H9 (cell line): ENCODE measurements at regions not wholly inside any gene's neighbourhood (a gene's known extent, or its start where the extent isn't known, plus 50 kb on each side); places are given as distances from the start of the nearest gene placed in this dataset.

Experiments used
- DNase-seq: peaks from one replicate; pipeline ENCODE4 v3.0.0-alpha.2; 2017
- H2AFZ ChIP-seq: one replicate; pipeline ENCODE4 v1.6.1; 2013; ENCODE audit warnings: mild to moderate bottlenecking, low read length, control low read depth, moderate library complexity
- H2AK5ac ChIP-seq: 2 replicates; pipeline ENCODE4 v1.6.1; 2013; ENCODE audit warnings: low read length, control low read depth, mixed read lengths; ENCODE audit not compliant: insufficient read length
- H2BK120ac ChIP-seq: one replicate; pipeline ENCODE4 v1.6.1; 2013; ENCODE audit warnings: low read depth, mild to moderate bottlenecking, low read length, control low read depth, inconsistent platforms; ENCODE audit not compliant: poor library complexity, severe bottlenecking
- H2BK12ac ChIP-seq: 2 replicates; pipeline ENCODE4 v1.6.1; 2013; ENCODE audit warnings: low read length, control low read depth, mixed read lengths, low read depth; ENCODE audit not compliant: insufficient read length
- H2BK15ac ChIP-seq: 2 replicates; pipeline ENCODE4 v1.6.1; 2013; ENCODE audit warnings: low read depth, low read length, control low read depth
- H2BK20ac ChIP-seq: one replicate; pipeline ENCODE4 v1.6.1; 2013; ENCODE audit warnings: low read depth, mild to moderate bottlenecking, low read length, control low read depth, inconsistent platforms; ENCODE audit not compliant: poor library complexity, severe bottlenecking
- H2BK5ac ChIP-seq: 2 replicates; pipeline ENCODE4 v1.6.1; 2013; ENCODE audit warnings: low read length, control low read depth, mixed read lengths; ENCODE audit not compliant: insufficient read length
- H3K14ac ChIP-seq: 2 replicates; pipeline ENCODE4 v1.6.1; 2013; ENCODE audit warnings: low read length, control low read depth; ENCODE audit not compliant: insufficient read depth
- H3K18ac ChIP-seq: 2 replicates; pipeline ENCODE4 v1.6.1; 2013; ENCODE audit warnings: low read depth, mild to moderate bottlenecking, mixed read lengths, low read length, control low read depth; ENCODE audit not compliant: insufficient read length
- H3K23ac ChIP-seq: 2 replicates; pipeline ENCODE4 v1.6.1; 2013; ENCODE audit warnings: low read length, control low read depth, mixed read lengths, low read depth; ENCODE audit not compliant: insufficient read length
- H3K23me2 ChIP-seq: 2 replicates; pipeline ENCODE4 v1.6.1; 2013; ENCODE audit warnings: low read depth, mild to moderate bottlenecking, mixed read lengths, low read length, control low read depth; ENCODE audit not compliant: insufficient read length, poor library complexity, severe bottlenecking
- H3K27ac ChIP-seq: 2 replicates; pipeline ENCODE4 v1.5.1; 2013; ENCODE audit warnings: low read length, control low read depth, mixed read lengths, low read depth; ENCODE audit not compliant: insufficient read length
- H3K27me3 ChIP-seq: 2 replicates; pipeline ENCODE4 v1.6.1; 2013; ENCODE audit warnings: low read length, control low read depth, inconsistent platforms; ENCODE audit not compliant: insufficient read depth
- H3K4ac ChIP-seq: 2 replicates; pipeline ENCODE4 v1.6.1; 2013; ENCODE audit warnings: low read depth, mild to moderate bottlenecking, control low read depth, inconsistent platforms, low read length, moderate library complexity
- H3K4me1 ChIP-seq: 2 replicates; pipeline ENCODE4 v1.6.1; 2013; ENCODE audit warnings: low read length, control low read depth, inconsistent platforms; ENCODE audit not compliant: insufficient read depth
- H3K4me2 ChIP-seq: 2 replicates; pipeline ENCODE4 v1.6.1; 2013; ENCODE audit warnings: low read length, control low read depth, mixed read lengths; ENCODE audit not compliant: insufficient read length, insufficient read depth
- H3K56ac ChIP-seq: 2 replicates; pipeline ENCODE4 v1.6.1; 2013; ENCODE audit warnings: low read depth, mild to moderate bottlenecking, mixed read lengths, low read length, control low read depth; ENCODE audit not compliant: insufficient read length
- H3K79me1 ChIP-seq: 2 replicates; pipeline ENCODE4 v1.6.1; 2013; ENCODE audit warnings: low read depth, mild to moderate bottlenecking, moderate library complexity, low read length, control low read depth, inconsistent platforms; ENCODE audit not compliant: insufficient read depth, poor library complexity, severe bottlenecking
- H3K79me2 ChIP-seq: 2 replicates; pipeline ENCODE4 v1.6.1; 2013; ENCODE audit warnings: low read length, control low read depth, inconsistent platforms; ENCODE audit not compliant: insufficient read depth
- H3K9ac ChIP-seq: 2 replicates; pipeline ENCODE4 v1.6.1; 2013; ENCODE audit warnings: low read length, control low read depth, mixed read lengths; ENCODE audit not compliant: insufficient read length; ENCODE audit errors: extremely low read depth
- H3K9me3 ChIP-seq: one replicate; pipeline ENCODE4 v1.6.1; 2013; ENCODE audit warnings: low read depth, low read length, inconsistent platforms; ENCODE audit not compliant: control insufficient read depth
- H3T11ph ChIP-seq: one replicate; pipeline ENCODE4 v1.6.1; 2013; ENCODE audit warnings: mild to moderate bottlenecking, low read length, control low read depth, inconsistent platforms
- H4K20me1 ChIP-seq: one replicate; pipeline ENCODE4 v1.6.1; 2013; ENCODE audit not compliant: control insufficient read depth, insufficient read length, insufficient read depth
- H4K5ac ChIP-seq: 2 replicates; pipeline ENCODE4 v1.6.1; 2013; ENCODE audit warnings: low read depth, mild to moderate bottlenecking, mixed read lengths, low read length, control low read depth; ENCODE audit not compliant: insufficient read length
- H4K8ac ChIP-seq: replicated peaks from 2 replicates; pipeline ENCODE4 v1.6.1; 2013; ENCODE audit warnings: low read length, control low read depth, mixed read lengths, low read depth; ENCODE audit not compliant: insufficient read length
- H4K91ac ChIP-seq: 2 replicates; pipeline ENCODE4 v1.6.1; 2013; ENCODE audit warnings: low read depth, mild to moderate bottlenecking, moderate library complexity, mixed read lengths, low read length, control low read depth; ENCODE audit not compliant: insufficient read length
- H3K27ac Mint-ChIP-seq, 3 experiments: 2 replicates in 2 of 3; 3 replicates in 1 of 3; pipeline ENCODE4 v1.8.0; 2020 to 2021; ENCODE audit warnings: mixed read lengths in 3 of 3, mild to moderate bottlenecking in 1 of 3, moderate library complexity in 1 of 3
- H3K27me3 Mint-ChIP-seq: 2 replicates; pipeline ENCODE4 v1.8.0; 2021; ENCODE audit warnings: low read depth, mild to moderate bottlenecking, moderate library complexity, mixed read lengths
- H3K36me3 Mint-ChIP-seq, 3 experiments: 2 replicates in 2 of 3; 3 replicates in 1 of 3; pipeline ENCODE4 v1.8.0; 2020 to 2021; ENCODE audit warnings: low read depth in 3 of 3, mixed read lengths in 3 of 3; ENCODE audit not compliant: insufficient read depth in 1 of 3
- H3K4me1 Mint-ChIP-seq, 2 experiments: 2 replicates each; pipeline ENCODE4 v1.8.0; 2020; ENCODE audit warnings: mixed read lengths in 2 of 2
- H3K4me3 Mint-ChIP-seq, 2 experiments: 2 replicates in 1 of 2; 3 replicates in 1 of 2; pipeline ENCODE4 v1.8.0; 2020 to 2021; ENCODE audit warnings: mild to moderate bottlenecking in 2 of 2, mixed read lengths in 2 of 2, moderate library complexity in 1 of 2
- H3K9me3 Mint-ChIP-seq, 2 experiments: 2 replicates in 1 of 2; 3 replicates in 1 of 2; pipeline ENCODE4 v1.8.0; 2020; ENCODE audit warnings: mild to moderate bottlenecking in 2 of 2, mixed read lengths in 2 of 2, moderate library complexity in 1 of 2
- CTCF ChIP-seq: fragments of 200-600 bp; sonication (generic); conservative IDR thresholded peaks from 3 replicates; pipeline ENCODE4 v1.8.0; 2021; ENCODE audit warnings: antibody characterized with exemption, mild to moderate bottlenecking
- WGBS: extraction: QIAGEN DNeasy Blood & Tissue Kit; methylation state at CpG from one replicate; pipeline ENCODE4 v1.1.7; 2013; ENCODE audit warnings: missing lambda C conversion rate, low lambda C conversion rate, mixed read lengths; ENCODE audit not compliant: insufficient read length; ENCODE audit errors: extremely low coverage; 5-methylcytosine and 5-hydroxymethylcytosine counted together

DNA sequence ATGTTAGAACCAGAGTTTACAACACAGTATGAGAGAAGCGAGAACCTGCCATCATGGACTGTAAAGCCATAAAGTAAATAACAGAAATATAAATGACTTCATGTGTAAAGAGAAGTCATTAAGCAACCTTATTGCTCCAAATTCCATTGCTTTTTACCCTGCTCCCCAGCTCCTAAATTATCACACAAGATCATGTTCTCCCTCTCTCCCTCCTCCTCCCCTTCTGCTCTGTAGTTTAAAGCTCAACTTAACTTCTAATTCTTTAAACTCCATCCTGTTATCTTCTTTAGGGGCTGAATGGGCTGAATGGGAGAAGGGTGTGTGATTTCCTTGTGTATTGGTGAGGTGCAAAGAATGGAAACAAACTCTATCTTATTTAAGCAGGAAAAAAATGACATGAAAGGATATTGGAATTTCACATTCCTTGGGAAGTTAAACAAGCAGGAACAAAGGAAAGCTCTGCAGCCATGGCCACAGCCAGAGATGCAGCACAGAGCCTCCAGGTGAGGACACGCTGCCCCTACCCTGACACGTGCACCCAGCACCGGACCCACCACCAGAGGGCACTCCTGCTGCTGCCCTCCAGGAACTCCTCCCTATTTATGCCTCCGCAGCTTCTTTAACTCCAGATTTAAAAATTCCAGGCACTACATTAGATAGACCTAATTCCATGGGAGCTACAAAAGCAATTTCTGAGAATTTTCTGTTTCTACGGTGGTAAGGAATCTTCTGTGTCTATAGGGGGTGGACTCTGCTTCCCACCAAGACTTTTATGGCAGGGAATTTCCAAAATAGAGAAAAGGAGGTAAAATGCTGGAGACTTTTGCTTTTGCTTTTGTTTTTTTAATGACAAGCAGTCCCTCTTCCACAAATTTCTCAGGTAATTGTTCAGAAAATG is 76.9 kb upstream of the ABI3BP start:
- Histone ChIP-seq H2BK15ac (no peak overlapping the region), H3K9ac (no peak overlapping the region), H4K91ac (no peak overlapping the region), H2BK5ac (no peak overlapping the region), H3K23me2 (no peaks in the 10 kb centered on the region), H4K20me1 (no peaks in the 10 kb centered on the region), H4K5ac (no peak overlapping the region), H2BK20ac (no peak overlapping the region), H3K27ac (no peak overlapping the region), H3K18ac (no peak overlapping the region), H2AK5ac (no peak overlapping the region), H3K56ac (no peak overlapping the region), H3K9me3 (no peaks in the 10 kb centered on the region), H3T11ph (no peak overlapping the region), H3K14ac (no peak overlapping the region), H4K8ac (no peak overlapping the region), H2AFZ (peak overlapping the region; percentile 15), H3K4me1 (no peaks in the 10 kb centered on the region), H3K27me3 (no peaks in the 10 kb centered on the region), H3K79me1 (no peaks in the 10 kb centered on the region), H2BK12ac (no peak overlapping the region), H3K4me2 (no peak overlapping the region), H3K23ac (no peak overlapping the region), H3K79me2 (no peaks in the 10 kb centered on the region), H2BK120ac (no peak overlapping the region), H3K4ac (no peak overlapping the region)
- Mint-ChIP-seq H3K27ac (peak overlapping the region in 2 of 3 experiments; percentile 77 to 96; a peak in 3 of 7 replicates), H3K27me3 (no peaks in the 10 kb centered on the region), H3K36me3 (no peaks in the 10 kb centered on the region), H3K4me3 (no peak overlapping the region; a peak in 1 of 5 replicates), H3K9me3 (peaks cover 0 to 1% of the 10 kb centered on the region in 2 experiments; a peak in 1 of 5 replicates), H3K4me1 (peaks cover 6 to 8% of the 10 kb centered on the region in 2 experiments)
- peak; percentile 95 for TF ChIP-seq CTCF
- WGBS, result no CpG with 5 or more reads among the region's 6 CpGs
- DNase-seq, result peak; percentile 93
